ENCODE measurements at regions not wholly inside any gene's neighbourhood (a gene's known extent, or its start where the extent isn't known, plus 50 kb on each side); places are given as distances from the start of the nearest gene placed in this dataset.
A peak's percentile ranks its signal among the peaks of the same experiment; 100 is the strongest.

GRCh38 chr12:24460506-24460905 lies 488.4 kb downstream of the BCAT1 start:
- H3K4me3 Mint-ChIP-seq, result no peak overlapping the region
- no peak overlapping the region for H3K27ac Mint-ChIP-seq
- H3K27me3 Mint-ChIP-seq, result peaks cover 0 to 2% of the 10 kb centered on the region in 2 donors
- H3K4me1 Mint-ChIP-seq (ENCODE audit: low read depth in 2 of 2), result no peaks in the 10 kb centered on the region
- ATAC-seq, result no peak
- DNase-seq (ENCODE audit: low spot score), result no peak
- peaks cover 3% of the 10 kb centered on the region for H3K9me3 Mint-ChIP-seq
- H3K36me3 Mint-ChIP-seq, result no peaks in the 10 kb centered on the region

GRCh38 chr12:24460099-24460498 lies 488.8 kb downstream of the BCAT1 start:
- no peaks in the 10 kb centered on the region for H3K4me1 Mint-ChIP-seq (ENCODE audit: low read depth in 2 of 2)
- DNase-seq (ENCODE audit: low spot score), result no peak
- H3K27me3 Mint-ChIP-seq, result peaks cover 0 to 2% of the 10 kb centered on the region in 2 donors
- no peak for ATAC-seq
- no peaks in the 10 kb centered on the region for H3K36me3 Mint-ChIP-seq
- H3K9me3 Mint-ChIP-seq, result peaks cover 2% of the 10 kb centered on the region
- H3K4me3 Mint-ChIP-seq, result no peak overlapping the region
- no peak overlapping the region for H3K27ac Mint-ChIP-seq

- no peaks in the 10 kb centered on the region for H3K27me3 Mint-ChIP-seq
- no peaks in the 10 kb centered on the region for H3K4me1 Mint-ChIP-seq (ENCODE audit: low read depth in 2 of 2)
- no peak overlapping the region for H3K4me3 Mint-ChIP-seq
- no peaks in the 10 kb centered on the region for H3K9me3 Mint-ChIP-seq
- DNase-seq (ENCODE audit: low spot score), result no peak
- ATAC-seq, result no peak
- no peak overlapping the region for H3K27ac Mint-ChIP-seq
- no peaks in the 10 kb centered on the region for H3K36me3 Mint-ChIP-seq
These were observed 493.1 kb downstream of the BCAT1 start for GRCh38 chr12:24455811-24456210.

GRCh38 chr12:24447678-24448077 lies 498.2 kb upstream of the SOX5 start:
- H3K27ac Mint-ChIP-seq, result no peak overlapping the region
- no peaks in the 10 kb centered on the region for H3K4me1 Mint-ChIP-seq (ENCODE audit: low read depth in 2 of 2)
- H3K36me3 Mint-ChIP-seq, result no peaks in the 10 kb centered on the region
- no peak overlapping the region for H3K4me3 Mint-ChIP-seq
- no peak for DNase-seq (ENCODE audit: low spot score)
- no peaks in the 10 kb centered on the region for H3K27me3 Mint-ChIP-seq
- H3K9me3 Mint-ChIP-seq, result peaks cover 4% of the 10 kb centered on the region
- no peak for ATAC-seq

GRCh38 chr12:24446287-24446686 lies 496.8 kb upstream of the SOX5 start:
- peaks cover 2 to 9% of the 10 kb centered on the region in 2 donors for H3K27me3 Mint-ChIP-seq
- H3K9me3 Mint-ChIP-seq, result peaks cover 4% of the 10 kb centered on the region
- DNase-seq (ENCODE audit: low spot score) (no peak), ATAC-seq (no peak)
- no peaks in the 10 kb centered on the region for H3K36me3 Mint-ChIP-seq
- no peak overlapping the region for H3K4me3 Mint-ChIP-seq
- H3K4me1 Mint-ChIP-seq (ENCODE audit: low read depth in 2 of 2), result peaks cover 0 to 2% of the 10 kb centered on the region in 2 donors
- H3K27ac Mint-ChIP-seq, result no peak overlapping the region

- Mint-ChIP-seq H3K27me3 (peaks cover 5 to 14% of the 10 kb centered on the region in 2 donors), H3K27ac (no peak overlapping the region), H3K36me3 (no peaks in the 10 kb centered on the region), H3K4me1 (ENCODE audit: low read depth in 2 of 2) (peaks cover 0 to 3% of the 10 kb centered on the region in 2 donors), H3K4me3 (no peak overlapping the region), H3K9me3 (peaks cover 4% of the 10 kb centered on the region)
- DNase-seq (ENCODE audit: low spot score), result no peak
- ATAC-seq, result no peak
These were observed 495.2 kb upstream of the SOX5 start for GRCh38 chr12:24444634-24445033.

- Mint-ChIP-seq H3K4me1 (ENCODE audit: low read depth in 2 of 2) (peaks cover 0 to 3% of the 10 kb centered on the region in 2 donors), H3K9me3 (peaks cover 4% of the 10 kb centered on the region), H3K27ac (no peak overlapping the region), H3K27me3 (peaks cover 5 to 14% of the 10 kb centered on the region in 2 donors), H3K4me3 (no peak overlapping the region), H3K36me3 (no peaks in the 10 kb centered on the region)
- DNase-seq (ENCODE audit: low spot score) (no peak), ATAC-seq (no peak)
These were observed 492.0 kb upstream of the SOX5 start for GRCh38 chr12:24441458-24441857.

- Mint-ChIP-seq H3K27me3 (peaks cover 5 to 7% of the 10 kb centered on the region in 2 donors), H3K4me1 (ENCODE audit: low read depth in 2 of 2) (peaks cover 0 to 3% of the 10 kb centered on the region in 2 donors), H3K9me3 (peaks cover 5% of the 10 kb centered on the region), H3K27ac (no peak overlapping the region), H3K36me3 (no peaks in the 10 kb centered on the region), H3K4me3 (peak overlapping the region; percentile 50)
- ATAC-seq, result no peak
- no peak for DNase-seq (ENCODE audit: low spot score)
These were observed 487.2 kb upstream of the SOX5 start for GRCh38 chr12:24436667-24437066.

GRCh38 chr12:24431872-24432271 lies 482.4 kb upstream of the SOX5 start:
- H3K9me3 Mint-ChIP-seq, result peaks cover 5% of the 10 kb centered on the region
- no peaks in the 10 kb centered on the region for H3K4me1 Mint-ChIP-seq (ENCODE audit: low read depth in 2 of 2)
- H3K4me3 Mint-ChIP-seq, result no peak overlapping the region
- no peaks in the 10 kb centered on the region for H3K27me3 Mint-ChIP-seq
- H3K27ac Mint-ChIP-seq, result no peak overlapping the region
- DNase-seq (ENCODE audit: low spot score), result no peak
- no peak for ATAC-seq
- no peaks in the 10 kb centered on the region for H3K36me3 Mint-ChIP-seq

GRCh38 chr12:24427776-24428175 lies 478.3 kb upstream of the SOX5 start:
- Mint-ChIP-seq H3K27me3 (peaks cover 0 to 9% of the 10 kb centered on the region in 2 donors), H3K4me1 (ENCODE audit: low read depth in 2 of 2) (peaks cover 5% of the 10 kb centered on the region in 2 donors), H3K4me3 (no peak overlapping the region), H3K9me3 (peaks cover 4% of the 10 kb centered on the region), H3K36me3 (no peaks in the 10 kb centered on the region), H3K27ac (no peak overlapping the region)
- ATAC-seq (no peak), DNase-seq (ENCODE audit: low spot score) (no peak)

GRCh38 chr12:24425601-24425970 lies 476.1 kb upstream of the SOX5 start:
- H3K9me3 Mint-ChIP-seq, result peaks cover 4% of the 10 kb centered on the region
- peak overlapping the region; percentile 43 for H3K4me3 Mint-ChIP-seq
- peaks cover 0 to 9% of the 10 kb centered on the region in 2 donors for H3K27me3 Mint-ChIP-seq
- peaks cover 5% of the 10 kb centered on the region in 2 donors for H3K4me1 Mint-ChIP-seq (ENCODE audit: low read depth in 2 of 2)
- H3K36me3 Mint-ChIP-seq, result no peaks in the 10 kb centered on the region
- H3K27ac Mint-ChIP-seq, result peak overlapping the region; percentile 10 to 34
- ATAC-seq (no peak), DNase-seq (ENCODE audit: low spot score) (no peak)

GRCh38 chr12:24424889-24425600 lies 475.6 kb upstream of the SOX5 start:
- ATAC-seq, result peak in 1 of 2 donors; percentile 59

GRCh38 chr12:24424376-24424775 lies 474.9 kb upstream of the SOX5 start:
- H3K4me3 Mint-ChIP-seq, result peak overlapping the region; percentile 7
- peaks cover 4% of the 10 kb centered on the region for H3K9me3 Mint-ChIP-seq
- no peaks in the 10 kb centered on the region for H3K36me3 Mint-ChIP-seq
- peak overlapping the region in 1 of 2 donors; percentile 34 for H3K27ac Mint-ChIP-seq
- H3K4me1 Mint-ChIP-seq (ENCODE audit: low read depth in 2 of 2), result peaks cover 5% of the 10 kb centered on the region in 2 donors
- H3K27me3 Mint-ChIP-seq, result peaks cover 0 to 9% of the 10 kb centered on the region in 2 donors
- DNase-seq (ENCODE audit: low spot score), result no peak
- ATAC-seq, result no peak

More at GRCh38 chr12:24424889-24425600, 475.6 kb upstream of the SOX5 start:
- H3K27me3 Mint-ChIP-seq, result peaks cover 0 to 9% of the 10 kb centered on the region in 2 donors
- H3K27ac Mint-ChIP-seq, result peak overlapping the region; percentile 10 to 34
- no peaks in the 10 kb centered on the region for H3K36me3 Mint-ChIP-seq
- no peak for DNase-seq (ENCODE audit: low spot score)
- H3K4me1 Mint-ChIP-seq (ENCODE audit: low read depth in 2 of 2), result peaks cover 5% of the 10 kb centered on the region in 2 donors
- H3K4me3 Mint-ChIP-seq, result peak overlapping the region; percentile 7
- H3K9me3 Mint-ChIP-seq, result peaks cover 4% of the 10 kb centered on the region

GRCh38 chr12:24423611-24424010 lies 474.1 kb upstream of the SOX5 start:
- Mint-ChIP-seq H3K36me3 (no peaks in the 10 kb centered on the region), H3K27me3 (peaks cover 0 to 9% of the 10 kb centered on the region in 2 donors), H3K27ac (no peak overlapping the region), H3K9me3 (peaks cover 4% of the 10 kb centered on the region), H3K4me1 (ENCODE audit: low read depth in 2 of 2) (peaks cover 5% of the 10 kb centered on the region in 2 donors), H3K4me3 (no peak overlapping the region)
- DNase-seq (ENCODE audit: low spot score) (no peak), ATAC-seq (no peak)

Data from natural killer cell treated with Interleukin-12 subunit alpha and Interleukin-12 subunit beta and Interleukin-15 and Interleukin-18, amount 100 ng/mL, for 72 hours (primary cell).